AG10803 (cell line): ENCODE measurements at regions not wholly inside any gene's neighbourhood (a gene's known extent, or its start where the extent isn't known, plus 50 kb on each side); places are given as distances from the start of the nearest gene placed in this dataset.
"Not testable (repeated sequence)": the region's sequence is repeated elsewhere in the genome, so short reads cannot be mapped to it uniquely, and the experiment has no call there.

Experiments
- DNase-seq: peaks from one replicate; pipeline ENCODE4 v3.0.0; 2010; ENCODE audit warnings: low read depth
- H3K4me3 ChIP-seq: 2 replicates; pipeline ENCODE4 v1.5.1; 2011; ENCODE audit warnings: mild to moderate bottlenecking, low read length, control low read depth
- CTCF ChIP-seq: conservative IDR thresholded peaks from 2 replicates; pipeline ENCODE4 v1.5.1; 2011; ENCODE audit warnings: mild to moderate bottlenecking, low read length, control low read depth, inconsistent platforms

- no peak for DNase-seq
- H3K4me3 ChIP-seq: no peak overlapping the region
- TF ChIP-seq CTCF: no peak
Measured at GRCh38 chr7:121745856-121746255, 127.1 kb upstream of the PTPRZ1 start.

GRCh38 chr7:121744877-121745276, 128.1 kb upstream of the PTPRZ1 start:
- DNase-seq: no peak

GRCh38 chr7:121744319-121744718, 128.6 kb upstream of the PTPRZ1 start:
- no peak for DNase-seq
- H3K4me3 ChIP-seq: no peak overlapping the region
- TF ChIP-seq CTCF: no peak

More at GRCh38 chr7:121744877-121745276, 128.1 kb upstream of the PTPRZ1 start:
- no peak for TF ChIP-seq CTCF
- H3K4me3 ChIP-seq: no peak overlapping the region

- DNase-seq: no peak
- no peak for TF ChIP-seq CTCF
- no peak overlapping the region for H3K4me3 ChIP-seq
Measured at GRCh38 chr7:121741896-121742295, 131.1 kb upstream of the PTPRZ1 start.

- no peak for TF ChIP-seq CTCF
- no peak for DNase-seq
- no peak overlapping the region for H3K4me3 ChIP-seq
Measured at GRCh38 chr7:121739465-121739864, 133.5 kb upstream of the PTPRZ1 start.

- no peak for TF ChIP-seq CTCF
- DNase-seq: no peak
- H3K4me3 ChIP-seq: no peak overlapping the region
Measured at GRCh38 chr7:121730869-121731268, 142.1 kb upstream of the PTPRZ1 start.

GRCh38 chr7:121714559-121715303, 158.2 kb upstream of the PTPRZ1 start:
- no peak overlapping the region for H3K4me3 ChIP-seq
- TF ChIP-seq CTCF: no peak
- no peak for DNase-seq

- not testable (repeated sequence) for DNase-seq, H3K4me3 ChIP-seq
Measured at GRCh38 chr7:121712961-121713360, 160.0 kb upstream of the PTPRZ1 start.
